Suprapubic skin (tissue), 4 donors: ENCODE measurements at regions not wholly inside any gene's neighbourhood (a gene's known extent, or its start where the extent isn't known, plus 50 kb on each side); places are given as distances from the start of the nearest gene placed in this dataset.

ENCODE experiments used
- EP300 ChIP-seq: sonication (generic); formaldehyde crosslinking; IDR thresholded peaks from one replicate; pipeline ENCODE4 v1.6.1; 2017; ENCODE audit warnings: antibody characterized with exemption
- POLR2AphosphoS5 ChIP-seq, 3 donors: sonication (generic); formaldehyde crosslinking; IDR thresholded peaks; one replicate each; pipeline ENCODE4 v1.6.1; 2017; ENCODE audit warnings: antibody characterized with exemption in 3 of 3
- TF ChIP-seq, protein P1 (sequence below), 2 donors: fragments of 200-600 bp in 1 of 2; fragments of 450-650 bp in 1 of 2; sonication (generic) in 1 of 2; IDR thresholded peaks; one replicate each; pipeline ENCODE4 v1.5.1; 2016 to 2019; ENCODE audit warnings: antibody characterized with exemption in 2 of 2, mild to moderate bottlenecking in 1 of 2, moderate library complexity in 1 of 2

DNA sequence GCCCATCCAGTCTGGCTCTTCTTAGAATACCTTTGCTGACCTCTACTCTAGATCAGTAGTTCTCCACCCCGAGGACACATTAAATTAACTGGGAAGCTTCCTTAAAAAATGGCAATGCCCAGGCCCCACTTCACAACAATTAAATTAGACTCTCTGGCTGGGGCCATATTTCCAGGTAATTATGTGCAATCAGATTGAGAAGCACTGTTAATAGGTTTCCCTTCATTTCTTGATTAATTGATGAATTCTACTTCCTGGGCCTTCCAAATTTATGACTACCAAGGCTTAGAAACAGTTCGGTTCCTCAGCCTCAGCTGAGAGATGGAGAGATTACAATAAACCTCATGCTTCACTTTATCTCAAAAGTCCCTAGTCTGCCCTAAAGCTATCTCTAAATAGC, 71.7 kb upstream of the LIMCH1 start:
- TF ChIP-seq EP300 (no peak), POLR2AphosphoS5 (IDR thresholded peaks at IDR 0.05) (no peak)
- TF ChIP-seq, protein P1, sequence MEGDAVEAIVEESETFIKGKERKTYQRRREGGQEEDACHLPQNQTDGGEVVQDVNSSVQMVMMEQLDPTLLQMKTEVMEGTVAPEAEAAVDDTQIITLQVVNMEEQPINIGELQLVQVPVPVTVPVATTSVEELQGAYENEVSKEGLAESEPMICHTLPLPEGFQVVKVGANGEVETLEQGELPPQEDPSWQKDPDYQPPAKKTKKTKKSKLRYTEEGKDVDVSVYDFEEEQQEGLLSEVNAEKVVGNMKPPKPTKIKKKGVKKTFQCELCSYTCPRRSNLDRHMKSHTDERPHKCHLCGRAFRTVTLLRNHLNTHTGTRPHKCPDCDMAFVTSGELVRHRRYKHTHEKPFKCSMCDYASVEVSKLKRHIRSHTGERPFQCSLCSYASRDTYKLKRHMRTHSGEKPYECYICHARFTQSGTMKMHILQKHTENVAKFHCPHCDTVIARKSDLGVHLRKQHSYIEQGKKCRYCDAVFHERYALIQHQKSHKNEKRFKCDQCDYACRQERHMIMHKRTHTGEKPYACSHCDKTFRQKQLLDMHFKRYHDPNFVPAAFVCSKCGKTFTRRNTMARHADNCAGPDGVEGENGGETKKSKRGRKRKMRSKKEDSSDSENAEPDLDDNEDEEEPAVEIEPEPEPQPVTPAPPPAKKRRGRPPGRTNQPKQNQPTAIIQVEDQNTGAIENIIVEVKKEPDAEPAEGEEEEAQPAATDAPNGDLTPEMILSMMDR (IDR thresholded peaks at IDR 0.05) = no peak
